ENCODE measurements at regions not wholly inside any gene's neighbourhood (a gene's known extent, or its start where the extent isn't known, plus 50 kb on each side); places are given as distances from the start of the nearest gene placed in this dataset.

GRCh38 chr4:62771983-62772557 is 1571.9 kb downstream of the ADGRL3 start:
- TF ChIP-seq POLR2A (IDR thresholded peaks at IDR 0.05; ENCODE audit: low read depth, low read length) = no peak
- no peak for TF ChIP-seq POLR2AphosphoS5 (IDR thresholded peaks at IDR 0.05; ENCODE audit: low read depth, low read length)
- TF ChIP-seq TAF1 (IDR thresholded peaks at IDR 0.05; ENCODE audit: borderline replicate concordance, low read depth, low read length) = no peak
